CD4-positive, CD25-positive, alpha-beta regulatory T cell (primary cell): ENCODE measurements at regions not wholly inside any gene's neighbourhood (a gene's known extent, or its start where the extent isn't known, plus 50 kb on each side); places are given as distances from the start of the nearest gene placed in this dataset.
A peak's percentile ranks its signal among the peaks of the same experiment; 100 is the strongest.

Source experiments
- ATAC-seq, 2 donors: fragments of 150-1000 bp; cut with Tn5 transposase; one replicate each; pipeline ENCODE4 v1.10.0; 2021; ENCODE audit warnings: low read depth in 2 of 2, moderate number of reproducible peaks in 2 of 2, moderate library complexity in 1 of 2
- DNase-seq, 3 donors: peaks; one replicate each; pipeline versions ENCODE4 v3.0.0 to v3.0.0-alpha.2; 2012 to 2022; ENCODE audit warnings: mixed read lengths in 1 of 3
- H3K27ac ChIP-seq: one replicate; pipeline ENCODE4 v1.7.0; 2013; ENCODE audit warnings: mild to moderate bottlenecking, low read length; ENCODE audit not compliant: insufficient read depth, poor library complexity, severe bottlenecking
- H3K27me3 ChIP-seq: one replicate; pipeline ENCODE4 v1.7.0; 2013; ENCODE audit warnings: low read length; ENCODE audit not compliant: control insufficient read depth, insufficient read depth
- H3K36me3 ChIP-seq: one replicate; pipeline ENCODE4 v1.7.0; 2013; ENCODE audit warnings: mild to moderate bottlenecking, low read length, moderate library complexity; ENCODE audit not compliant: control insufficient read depth, insufficient read depth
- H3K4me1 ChIP-seq: 2 replicates; pipeline ENCODE4 v1.7.0; 2013; ENCODE audit warnings: mild to moderate bottlenecking, low read length; ENCODE audit not compliant: insufficient read depth, control insufficient read depth, poor library complexity, severe bottlenecking
- H3K4me3 ChIP-seq: one replicate; pipeline ENCODE4 v1.7.0; 2013; ENCODE audit warnings: low read depth, mild to moderate bottlenecking, low read length, moderate library complexity
- H3K9me3 ChIP-seq, 2 experiments: 1 replicate in 1 of 2; 2 replicates in 1 of 2; pipeline ENCODE4 v1.7.0; 2013; ENCODE audit warnings: low read length in 2 of 2, mild to moderate bottlenecking in 1 of 2, moderate library complexity in 1 of 2; ENCODE audit not compliant: control insufficient read depth in 2 of 2
- H3K27ac Mint-ChIP-seq, 3 donors: one replicate each; pipeline ENCODE4 v1.8.0; 2020 to 2022; ENCODE audit warnings: mild to moderate bottlenecking in 3 of 3, mixed read lengths in 3 of 3, moderate library complexity in 2 of 3
- H3K27me3 Mint-ChIP-seq: one replicate; pipeline ENCODE4 v1.8.0; 2022; ENCODE audit warnings: mild to moderate bottlenecking, mixed read lengths
- H3K36me3 Mint-ChIP-seq: one replicate; pipeline ENCODE4 v1.8.0; 2020; ENCODE audit warnings: mixed read lengths
- H3K4me1 Mint-ChIP-seq, 4 donors: one replicate each; pipeline ENCODE4 v1.8.0; 2020 to 2022; ENCODE audit warnings: mixed read lengths in 4 of 4, mild to moderate bottlenecking in 1 of 4
- H3K4me3 Mint-ChIP-seq, 4 donors: one replicate each; pipeline ENCODE4 v1.8.0; 2020 to 2022; ENCODE audit warnings: mild to moderate bottlenecking in 4 of 4, mixed read lengths in 4 of 4, moderate library complexity in 3 of 4
- H3K9me3 Mint-ChIP-seq, 7 donors: one replicate each; pipeline ENCODE4 v1.8.0; 2020 to 2022; ENCODE audit warnings: mixed read lengths in 7 of 7, mild to moderate bottlenecking in 3 of 7, moderate library complexity in 2 of 7

- no peaks in the 10 kb centered on the region for H3K4me1 Mint-ChIP-seq
Measured at GRCh38 chr11:133738624-133739023, 106.7 kb downstream of the SPATA19 start.

GRCh38 chr11:133733631-133734030 lies 111.7 kb downstream of the SPATA19 start:
- Mint-ChIP-seq H3K36me3 (no peaks in the 10 kb centered on the region), H3K27me3 (no peaks in the 10 kb centered on the region), H3K27ac (peak overlapping the region in 1 of 3 donors; percentile 16), H3K4me3 (no peak overlapping the region), H3K4me1 (no peaks in the 10 kb centered on the region), H3K9me3 (peaks cover 0 to 12% (median 1%) of the 10 kb centered on the region in 7 donors)
- Histone ChIP-seq H3K27ac (no peak overlapping the region), H3K36me3 (no peaks in the 10 kb centered on the region), H3K4me1 (no peaks in the 10 kb centered on the region), H3K27me3 (no peaks in the 10 kb centered on the region), H3K9me3 (no peaks in the 10 kb centered on the region), H3K4me3 (no peak overlapping the region)
- ATAC-seq (no peak), DNase-seq (no peak)

More at GRCh38 chr11:133738624-133739023, 106.7 kb downstream of the SPATA19 start:
- Histone ChIP-seq H3K36me3 (no peaks in the 10 kb centered on the region), H3K4me3 (no peak overlapping the region), H3K9me3 (no peaks in the 10 kb centered on the region), H3K27ac (no peak overlapping the region), H3K4me1 (no peaks in the 10 kb centered on the region), H3K27me3 (no peaks in the 10 kb centered on the region)
- no peak overlapping the region for H3K27ac Mint-ChIP-seq
- no peak overlapping the region for H3K4me3 Mint-ChIP-seq
- peaks cover 0 to 12% (median 3%) of the 10 kb centered on the region in 7 donors for H3K9me3 Mint-ChIP-seq
- H3K27me3 Mint-ChIP-seq, result no peaks in the 10 kb centered on the region
- no peaks in the 10 kb centered on the region for H3K36me3 Mint-ChIP-seq
- ATAC-seq (no peak), DNase-seq (no peak)

- no peak overlapping the region for H3K4me3 Mint-ChIP-seq
- Histone ChIP-seq H3K9me3 (no peaks in the 10 kb centered on the region), H3K36me3 (no peaks in the 10 kb centered on the region), H3K4me3 (no peak overlapping the region), H3K27me3 (no peaks in the 10 kb centered on the region), H3K27ac (no peak overlapping the region), H3K4me1 (no peaks in the 10 kb centered on the region)
- no peaks in the 10 kb centered on the region for H3K36me3 Mint-ChIP-seq
- peaks cover 0 to 5% (median 1%) of the 10 kb centered on the region in 7 donors for H3K9me3 Mint-ChIP-seq
- H3K4me1 Mint-ChIP-seq, result no peaks in the 10 kb centered on the region
- ATAC-seq (no peak), DNase-seq (no peak)
- no peaks in the 10 kb centered on the region for H3K27me3 Mint-ChIP-seq
- no peak overlapping the region for H3K27ac Mint-ChIP-seq
Measured at GRCh38 chr11:133732109-133732674, 113.1 kb downstream of the SPATA19 start.

GRCh38 chr11:133727774-133728173 lies 117.5 kb downstream of the SPATA19 start:
- H3K4me1 Mint-ChIP-seq, result no peaks in the 10 kb centered on the region
- ATAC-seq, result no peak
- H3K4me3 Mint-ChIP-seq, result no peak overlapping the region
- H3K9me3 ChIP-seq, result no peaks in the 10 kb centered on the region
- no peaks in the 10 kb centered on the region for H3K27me3 ChIP-seq
- no peak overlapping the region for H3K27ac ChIP-seq
- no peak for DNase-seq
- no peaks in the 10 kb centered on the region for H3K36me3 Mint-ChIP-seq
- no peaks in the 10 kb centered on the region for H3K27me3 Mint-ChIP-seq
- no peaks in the 10 kb centered on the region for H3K4me1 ChIP-seq
- H3K4me3 ChIP-seq, result no peak overlapping the region
- H3K36me3 ChIP-seq, result no peaks in the 10 kb centered on the region
- no peak overlapping the region for H3K27ac Mint-ChIP-seq
- H3K9me3 Mint-ChIP-seq, result peaks cover 0 to 3% (median 2%) of the 10 kb centered on the region in 7 donors

- no peaks in the 10 kb centered on the region for H3K36me3 ChIP-seq
- H3K9me3 ChIP-seq, result no peaks in the 10 kb centered on the region
- no peak overlapping the region for H3K27ac ChIP-seq
- H3K9me3 Mint-ChIP-seq, result peaks cover 0 to 3% (median 2%) of the 10 kb centered on the region in 7 donors
- H3K4me3 Mint-ChIP-seq, result no peak overlapping the region
- H3K4me3 ChIP-seq, result no peak overlapping the region
- no peaks in the 10 kb centered on the region for H3K27me3 Mint-ChIP-seq
- H3K36me3 Mint-ChIP-seq, result no peaks in the 10 kb centered on the region
- ATAC-seq (no peak), DNase-seq (no peak)
- no peaks in the 10 kb centered on the region for H3K4me1 ChIP-seq
- no peaks in the 10 kb centered on the region for H3K27me3 ChIP-seq
- H3K27ac Mint-ChIP-seq, result no peak overlapping the region
- H3K4me1 Mint-ChIP-seq, result no peaks in the 10 kb centered on the region
Measured at GRCh38 chr11:133726542-133726941, 118.8 kb downstream of the SPATA19 start.

GRCh38 chr11:133724116-133724515 lies 121.2 kb downstream of the SPATA19 start:
- no peaks in the 10 kb centered on the region for H3K27me3 Mint-ChIP-seq
- no peak for ATAC-seq
- no peaks in the 10 kb centered on the region for H3K36me3 ChIP-seq
- no peak overlapping the region for H3K27ac Mint-ChIP-seq
- no peaks in the 10 kb centered on the region for H3K36me3 Mint-ChIP-seq
- H3K4me3 Mint-ChIP-seq, result no peak overlapping the region
- no peak overlapping the region for H3K4me3 ChIP-seq
- no peak overlapping the region for H3K27ac ChIP-seq
- H3K27me3 ChIP-seq, result no peaks in the 10 kb centered on the region
- H3K4me1 ChIP-seq, result no peaks in the 10 kb centered on the region
- DNase-seq, result no peak
- no peaks in the 10 kb centered on the region for H3K9me3 ChIP-seq
- H3K9me3 Mint-ChIP-seq, result peaks cover 0 to 4% (median 2%) of the 10 kb centered on the region in 7 donors
- H3K4me1 Mint-ChIP-seq, result no peaks in the 10 kb centered on the region

GRCh38 chr11:133723056-133723455 lies 122.3 kb downstream of the SPATA19 start:
- Histone ChIP-seq H3K27ac (no peak overlapping the region), H3K4me3 (no peak overlapping the region), H3K9me3 (no peaks in the 10 kb centered on the region), H3K4me1 (no peaks in the 10 kb centered on the region), H3K27me3 (no peaks in the 10 kb centered on the region), H3K36me3 (no peaks in the 10 kb centered on the region)
- Mint-ChIP-seq H3K27ac (no peak overlapping the region), H3K9me3 (peaks cover 0 to 4% (median 2%) of the 10 kb centered on the region in 7 donors), H3K36me3 (no peaks in the 10 kb centered on the region), H3K4me1 (no peaks in the 10 kb centered on the region), H3K4me3 (no peak overlapping the region), H3K27me3 (no peaks in the 10 kb centered on the region)
- ATAC-seq (no peak), DNase-seq (no peak)

- H3K36me3 ChIP-seq, result no peaks in the 10 kb centered on the region
- no peaks in the 10 kb centered on the region for H3K4me1 ChIP-seq
- Mint-ChIP-seq H3K36me3 (no peaks in the 10 kb centered on the region), H3K4me1 (no peaks in the 10 kb centered on the region), H3K9me3 (peaks cover 0 to 5% (median 3%) of the 10 kb centered on the region in 7 donors), H3K27me3 (no peaks in the 10 kb centered on the region), H3K27ac (no peak overlapping the region), H3K4me3 (no peak overlapping the region)
- no peak for DNase-seq
- no peak overlapping the region for H3K4me3 ChIP-seq
- H3K9me3 ChIP-seq, result no peaks in the 10 kb centered on the region
- H3K27me3 ChIP-seq, result no peaks in the 10 kb centered on the region
- no peak for ATAC-seq
- no peak overlapping the region for H3K27ac ChIP-seq
Measured at GRCh38 chr11:133720951-133721350, 124.4 kb downstream of the SPATA19 start.
